Mammary epithelial cell (primary cell): ENCODE measurements at regions not wholly inside any gene's neighbourhood (a gene's known extent, or its start where the extent isn't known, plus 50 kb on each side); places are given as distances from the start of the nearest gene placed in this dataset.
"Not testable (repeated sequence)": the region's sequence is repeated elsewhere in the genome, so short reads cannot be mapped to it uniquely, and the experiment has no call there.

Source experiments
- CTCF ChIP-seq, 2 donors: IDR thresholded peaks in 1 of 2; conservative IDR thresholded peaks in 1 of 2; 2 replicates each; pipeline ENCODE4 v1.5.1; 2011 to 2012; ENCODE audit warnings: inconsistent platforms in 2 of 2, low read length in 2 of 2, mild to moderate bottlenecking in 2 of 2, control low read depth in 1 of 2, low read depth in 1 of 2; ENCODE audit not compliant: insufficient read depth in 1 of 2; ENCODE audit errors: extremely low read depth in 1 of 2
- EZH2 ChIP-seq: IDR thresholded peaks from 2 replicates; pipeline ENCODE4 v1.6.1; 2012; ENCODE audit warnings: low read length, inconsistent platforms, borderline replicate concordance

- TF ChIP-seq CTCF (conservative IDR thresholded peaks at IDR 0.05 in 1 of 2, IDR thresholded peaks at IDR 0.05 in 1 of 2; ENCODE audit: extremely low read depth in 1 of 2, insufficient read depth in 1 of 2, low read depth in 1 of 2, low read length in 2 of 2); EZH2: not testable (repeated sequence)
Observed at GRCh38 chr16:33966855-33967254, 507.4 kb downstream of the TP53TG3F start.
